HEK293 (cell line): ENCODE measurements at regions not wholly inside any gene's neighbourhood (a gene's known extent, or its start where the extent isn't known, plus 50 kb on each side); places are given as distances from the start of the nearest gene placed in this dataset.

ENCODE experiments used
- CTCF ChIA-PET: fragments of 350-600 bp; formaldehyde crosslinking; extraction: SDS; loops from one replicate; lab custom pipeline; 2021; ENCODE audit warnings: antibody characterized with exemption; lab: Yijun Ruan, JAX
- POLR2A ChIA-PET: fragments of 300-600 bp; formaldehyde crosslinking; extraction: SDS; loops from one replicate; lab custom pipeline; 2020; ENCODE audit warnings: antibody characterized with exemption, inconsistent platforms; lab: Yijun Ruan, JAX
- H3K27ac ChIP-seq: fragments of 200-500 bp; sonication (Bioruptor generic); 2 replicates; pipeline ENCODE4 v1.5.1; 2014; ENCODE audit warnings: low read depth, low read length, control low read depth, inconsistent platforms; ENCODE audit errors: extremely low read depth
- H3K36me3 ChIP-seq, 2 experiments: fragments of 200-500 bp in 1 of 2; sonication (Bioruptor generic) in 1 of 2; 1 replicate in 1 of 2; 2 replicates in 1 of 2; pipeline ENCODE4 v1.5.1; 2014 to 2017; ENCODE audit warnings: inconsistent platforms in 2 of 2, low read length in 2 of 2; ENCODE audit not compliant: control insufficient read depth in 2 of 2, insufficient read depth in 1 of 2
- H3K4me1 ChIP-seq: fragments of 200-500 bp; sonication (Bioruptor generic); 2 replicates; pipeline ENCODE4 v1.5.1; 2014; ENCODE audit warnings: mild to moderate bottlenecking, low read length, inconsistent platforms; ENCODE audit not compliant: control insufficient read depth, insufficient read depth
- H3K4me3 ChIP-seq: 2 replicates; pipeline ENCODE4 v1.5.1; 2011; ENCODE audit warnings: low read depth, mild to moderate bottlenecking, control low read depth, low read length, moderate library complexity
- H3K9me3 ChIP-seq: fragments of 200-500 bp; sonication (Bioruptor generic); 2 replicates; pipeline ENCODE4 v1.5.1; 2014; ENCODE audit warnings: low read depth, low read length, inconsistent platforms; ENCODE audit not compliant: control insufficient read depth, insufficient read depth
- ELK4 ChIP-seq: IDR thresholded peaks from 2 replicates; pipeline ENCODE4 v1.6.1; 2011; ENCODE audit warnings: mild to moderate bottlenecking, low read depth, low read length, borderline replicate concordance
- GLI2 ChIP-seq: fragments of 450-650 bp; formaldehyde crosslinking; IDR thresholded peaks from 2 replicates; pipeline ENCODE4; 2017; ENCODE audit warnings: missing biosample characterization, missing genetic modification characterization, low read depth, borderline replicate concordance
- HOXA7 ChIP-seq: sonication (generic); formaldehyde crosslinking; IDR thresholded peaks from 2 replicates; pipeline ENCODE4 v1.8.1; 2022; ENCODE audit warnings: missing genetic modification reagents, borderline replicate concordance
- KLF1 ChIP-seq: fragments of 450-650 bp; formaldehyde crosslinking; IDR thresholded peaks from 2 replicates; pipeline ENCODE4 v1.5.1; 2016; ENCODE audit warnings: missing biosample characterization, missing genetic modification characterization
- MYNN ChIP-seq: fragments of 450-650 bp; formaldehyde crosslinking; IDR thresholded peaks from 2 replicates; pipeline ENCODE4 v1.5.1; 2016; ENCODE audit warnings: missing biosample characterization, missing genetic modification characterization, borderline replicate concordance
- SETDB1 ChIP-seq: IDR thresholded peaks from one replicate; pipeline ENCODE4 v1.6.1; 2017; ENCODE audit warnings: mild to moderate bottlenecking, low read length, moderate library complexity, mixed read lengths; ENCODE audit not compliant: insufficient read length
- ZFHX2 ChIP-seq: fragments of 450-650 bp; formaldehyde crosslinking; conservative IDR thresholded peaks from 2 replicates; pipeline ENCODE4 v1.5.1; 2016; ENCODE audit warnings: missing biosample characterization, missing genetic modification characterization
- ZFP37 ChIP-seq: fragments of 450-650 bp; formaldehyde crosslinking; IDR thresholded peaks from 2 replicates; pipeline ENCODE4 v1.5.1; 2016; ENCODE audit warnings: missing biosample characterization, missing genetic modification characterization
- ZNF112 ChIP-seq: fragments of 450-650 bp; formaldehyde crosslinking; IDR thresholded peaks from 2 replicates; pipeline ENCODE4 v1.5.0; 2017; ENCODE audit warnings: missing biosample characterization, missing genetic modification characterization
- ZNF138 ChIP-seq: fragments of 450-650 bp; formaldehyde crosslinking; IDR thresholded peaks from 2 replicates; pipeline ENCODE4 v1.5.1; 2016; ENCODE audit warnings: missing biosample characterization, missing genetic modification characterization, borderline replicate concordance
- ZNF157 ChIP-seq: fragments of 450-650 bp; formaldehyde crosslinking; IDR thresholded peaks from 2 replicates; pipeline ENCODE4 v1.5.1; 2016; ENCODE audit warnings: missing biosample characterization, missing genetic modification characterization
- ZNF248 ChIP-seq: fragments of 450-650 bp; formaldehyde crosslinking; IDR thresholded peaks from 2 replicates; pipeline ENCODE4 v1.5.1; 2017; ENCODE audit warnings: missing biosample characterization, missing genetic modification characterization
- ZNF274 ChIP-seq, 2 experiments: fragments of 200-500 bp in 1 of 2; fragments of 450-650 bp in 1 of 2; sonication (Bioruptor generic) in 1 of 2; formaldehyde crosslinking in 1 of 2; IDR thresholded peaks; 2 replicates each; pipeline versions ENCODE4 v1.5.1 to v1.6.1; 2014 to 2016; ENCODE audit warnings: borderline replicate concordance in 1 of 2, inconsistent platforms in 1 of 2, low read length in 1 of 2, missing biosample characterization in 1 of 2, missing genetic modification characterization in 1 of 2
- ZNF366 ChIP-seq: fragments of 450-650 bp; formaldehyde crosslinking; conservative IDR thresholded peaks from 2 replicates; pipeline ENCODE4 v1.5.1; 2016; ENCODE audit warnings: missing biosample characterization, missing genetic modification characterization
- ZNF416 ChIP-seq: fragments of 450-650 bp; formaldehyde crosslinking; IDR thresholded peaks from 2 replicates; pipeline ENCODE4 v1.5.1; 2016; ENCODE audit warnings: missing biosample characterization, missing genetic modification characterization
- ZNF560 ChIP-seq: fragments of 450-650 bp; formaldehyde crosslinking; IDR thresholded peaks from 2 replicates; pipeline ENCODE4 v1.5.1; 2017; ENCODE audit warnings: missing biosample characterization, missing genetic modification characterization, borderline replicate concordance
- ZNF629 ChIP-seq: fragments of 450-650 bp; formaldehyde crosslinking; IDR thresholded peaks from 2 replicates; pipeline ENCODE4 v1.5.1; 2017; ENCODE audit warnings: missing biosample characterization, missing genetic modification characterization
- ZNF791 ChIP-seq: fragments of 450-650 bp; formaldehyde crosslinking; IDR thresholded peaks from 2 replicates; pipeline ENCODE4 v1.5.1; 2016; ENCODE audit warnings: missing biosample characterization, missing genetic modification characterization
- ZNF843 ChIP-seq: fragments of 450-650 bp; formaldehyde crosslinking; IDR thresholded peaks from 2 replicates; pipeline ENCODE4 v1.5.1; 2016; ENCODE audit warnings: missing biosample characterization, missing genetic modification characterization
- TF ChIP-seq, protein P1 (sequence below): fragments of 450-650 bp; formaldehyde crosslinking; IDR thresholded peaks from 2 replicates; pipeline ENCODE4 v1.5.0; 2017; ENCODE audit warnings: missing biosample characterization, missing genetic modification characterization, borderline replicate concordance
- TF ChIP-seq, protein P2 (sequence below): fragments of 450-650 bp; formaldehyde crosslinking; IDR thresholded peaks from 2 replicates; pipeline ENCODE4 v1.5.1; 2016; ENCODE audit warnings: missing biosample characterization, missing genetic modification characterization
- TF ChIP-seq, protein P3 (sequence below): fragments of 450-650 bp; IDR thresholded peaks from 2 replicates; pipeline ENCODE4 v1.5.1; 2018; ENCODE audit warnings: missing biosample characterization, missing genetic modification characterization
- TF ChIP-seq, protein P4 (sequence below): fragments of 450-650 bp; IDR thresholded peaks from 2 replicates; pipeline ENCODE4 v1.5.1; 2018; ENCODE audit warnings: missing biosample characterization, mild to moderate bottlenecking, missing genetic modification characterization

DNA sequence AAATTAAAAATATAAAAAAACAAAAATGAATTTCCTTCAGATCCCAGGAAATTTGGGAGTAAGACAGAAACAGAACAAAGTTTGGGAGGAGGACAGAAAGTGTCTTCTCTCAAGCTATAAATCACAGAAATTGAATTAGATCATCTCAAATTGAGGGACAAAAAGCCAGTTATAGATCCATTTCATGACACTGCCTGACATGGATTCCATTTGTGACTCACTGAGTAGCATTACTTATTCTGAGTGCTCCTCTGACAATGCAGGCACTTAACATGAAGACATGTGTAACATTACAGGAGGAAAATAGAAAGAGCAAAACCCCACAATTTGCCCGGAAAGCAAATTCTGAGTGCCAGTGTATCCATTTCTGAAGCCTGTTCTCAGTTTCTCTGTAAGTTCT, 63.9 kb upstream of the CREB1 start:
- ChIA-PET POLR2A (no interaction called here), CTCF (interaction anchor here (0.6 to 1.4 kb wide), 2 partner anchors 11 to 17 kb away, joined by 3 to 8 read pairs; no protein-coding TSS in a partner anchor)
- no peak for TF ChIP-seq ZNF157 (tag by site-specific recombination)
- no peak for TF ChIP-seq ZNF843 (tag by site-specific recombination)
- no peak for TF ChIP-seq ZNF416 (tag by site-specific recombination)
- no peak for TF ChIP-seq ELK4
- TF ChIP-seq ZFP37 (tag by site-specific recombination) = no peak
- TF ChIP-seq GLI2 (tag by site-specific recombination) = no peak
- no peak for TF ChIP-seq ZNF366 (tag by site-specific recombination)
- TF ChIP-seq KLF1 (tag by site-specific recombination) = no peak
- TF ChIP-seq ZNF138 (tag by site-specific recombination) = no peak
- TF ChIP-seq ZFHX2 = no peak
- no peak for TF ChIP-seq ZNF248 (tag by site-specific recombination)
- TF ChIP-seq ZNF791 (tag by site-specific recombination) = no peak
- Histone ChIP-seq H3K4me1 (no peaks in the 10 kb centered on the region), H3K9me3 (no peaks in the 10 kb centered on the region), H3K27ac (no peak overlapping the region), H3K4me3 (no peak overlapping the region), H3K36me3 (no peaks in the 10 kb centered on the region)

GRCh38 chr2:207467716-207468347, 61.9 kb upstream of the CREB1 start:
- no peaks in the 10 kb centered on the region for H3K9me3 ChIP-seq
- no peaks in the 10 kb centered on the region for H3K36me3 ChIP-seq
- no peak for TF ChIP-seq SETDB1
- no peak for TF ChIP-seq ZNF629 (tag by site-specific recombination)
- no peak for TF ChIP-seq ZNF112 (tag by site-specific recombination)
- TF ChIP-seq, protein P1, sequence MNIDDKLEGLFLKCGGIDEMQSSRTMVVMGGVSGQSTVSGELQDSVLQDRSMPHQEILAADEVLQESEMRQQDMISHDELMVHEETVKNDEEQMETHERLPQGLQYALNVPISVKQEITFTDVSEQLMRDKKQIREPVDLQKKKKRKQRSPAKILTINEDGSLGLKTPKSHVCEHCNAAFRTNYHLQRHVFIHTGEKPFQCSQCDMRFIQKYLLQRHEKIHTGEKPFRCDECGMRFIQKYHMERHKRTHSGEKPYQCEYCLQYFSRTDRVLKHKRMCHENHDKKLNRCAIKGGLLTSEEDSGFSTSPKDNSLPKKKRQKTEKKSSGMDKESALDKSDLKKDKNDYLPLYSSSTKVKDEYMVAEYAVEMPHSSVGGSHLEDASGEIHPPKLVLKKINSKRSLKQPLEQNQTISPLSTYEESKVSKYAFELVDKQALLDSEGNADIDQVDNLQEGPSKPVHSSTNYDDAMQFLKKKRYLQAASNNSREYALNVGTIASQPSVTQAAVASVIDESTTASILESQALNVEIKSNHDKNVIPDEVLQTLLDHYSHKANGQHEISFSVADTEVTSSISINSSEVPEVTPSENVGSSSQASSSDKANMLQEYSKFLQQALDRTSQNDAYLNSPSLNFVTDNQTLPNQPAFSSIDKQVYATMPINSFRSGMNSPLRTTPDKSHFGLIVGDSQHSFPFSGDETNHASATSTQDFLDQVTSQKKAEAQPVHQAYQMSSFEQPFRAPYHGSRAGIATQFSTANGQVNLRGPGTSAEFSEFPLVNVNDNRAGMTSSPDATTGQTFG (tag by site-specific recombination) = no peak
- TF ChIP-seq, protein P2, sequence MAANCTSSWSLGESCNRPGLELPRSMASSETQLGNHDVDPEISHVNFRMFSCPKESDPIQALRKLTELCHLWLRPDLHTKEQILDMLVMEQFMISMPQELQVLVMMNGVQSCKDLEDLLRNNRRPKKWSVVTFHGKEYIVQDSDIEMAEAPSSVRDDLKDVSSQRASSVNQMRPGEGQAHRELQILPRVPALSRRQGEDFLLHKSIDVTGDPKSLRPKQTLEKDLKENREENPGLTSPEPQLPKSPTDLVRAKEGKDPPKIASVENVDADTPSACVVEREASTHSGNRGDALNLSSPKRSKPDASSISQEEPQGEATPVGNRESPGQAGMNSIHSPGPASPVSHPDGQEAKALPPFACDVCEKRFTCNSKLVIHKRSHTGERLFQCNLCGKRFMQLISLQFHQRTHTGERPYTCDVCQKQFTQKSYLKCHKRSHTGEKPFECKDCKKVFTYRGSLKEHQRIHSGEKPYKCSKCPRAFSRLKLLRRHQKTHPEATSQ (tag by site-specific recombination) = no peak
- H3K4me3 ChIP-seq = no peak overlapping the region
- H3K4me1 ChIP-seq = no peaks in the 10 kb centered on the region
- ChIA-PET CTCF (interaction anchor here (0.7 kb wide), 1 partner anchor 791 kb away, joined by 3 read pairs; no protein-coding TSS in a partner anchor), POLR2A (interaction anchor here (1.5 kb wide), 1 partner anchor 302 kb away, joined by 3 read pairs; the partner anchor contains the start of gene KLF7)
- H3K27ac ChIP-seq = no peak overlapping the region

GRCh38 chr2:207468488-207468887, 61.3 kb upstream of the CREB1 start:
- no peak overlapping the region for H3K27ac ChIP-seq
- ChIA-PET POLR2A (interaction anchor here (1.5 kb wide), 1 partner anchor 302 kb away, joined by 3 read pairs; the partner anchor contains the start of gene KLF7), CTCF (no interaction called here)
- H3K9me3 ChIP-seq = no peaks in the 10 kb centered on the region
- no peak overlapping the region for H3K4me3 ChIP-seq
- no peaks in the 10 kb centered on the region for H3K4me1 ChIP-seq
- H3K36me3 ChIP-seq = no peaks in the 10 kb centered on the region
- TF ChIP-seq ZNF274 (IDR thresholded peaks at IDR 0.05; ENCODE audit: low read length) = no peak
- no peak for TF ChIP-seq ZNF274 (tag by site-specific recombination; IDR thresholded peaks at IDR 0.05; ENCODE audit: borderline replicate concordance)
- TF ChIP-seq MYNN = no peak
- TF ChIP-seq, protein P3, sequence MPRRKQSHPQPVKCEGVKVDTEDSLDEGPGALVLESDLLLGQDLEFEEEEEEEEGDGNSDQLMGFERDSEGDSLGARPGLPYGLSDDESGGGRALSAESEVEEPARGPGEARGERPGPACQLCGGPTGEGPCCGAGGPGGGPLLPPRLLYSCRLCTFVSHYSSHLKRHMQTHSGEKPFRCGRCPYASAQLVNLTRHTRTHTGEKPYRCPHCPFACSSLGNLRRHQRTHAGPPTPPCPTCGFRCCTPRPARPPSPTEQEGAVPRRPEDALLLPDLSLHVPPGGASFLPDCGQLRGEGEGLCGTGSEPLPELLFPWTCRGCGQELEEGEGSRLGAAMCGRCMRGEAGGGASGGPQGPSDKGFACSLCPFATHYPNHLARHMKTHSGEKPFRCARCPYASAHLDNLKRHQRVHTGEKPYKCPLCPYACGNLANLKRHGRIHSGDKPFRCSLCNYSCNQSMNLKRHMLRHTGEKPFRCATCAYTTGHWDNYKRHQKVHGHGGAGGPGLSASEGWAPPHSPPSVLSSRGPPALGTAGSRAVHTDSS (tag by site-specific recombination) = no peak
- no peak for TF ChIP-seq ZNF560 (tag by site-specific recombination)
- no peak for TF ChIP-seq HOXA7 (CRISPR knock-in tag)
- TF ChIP-seq, protein P4, sequence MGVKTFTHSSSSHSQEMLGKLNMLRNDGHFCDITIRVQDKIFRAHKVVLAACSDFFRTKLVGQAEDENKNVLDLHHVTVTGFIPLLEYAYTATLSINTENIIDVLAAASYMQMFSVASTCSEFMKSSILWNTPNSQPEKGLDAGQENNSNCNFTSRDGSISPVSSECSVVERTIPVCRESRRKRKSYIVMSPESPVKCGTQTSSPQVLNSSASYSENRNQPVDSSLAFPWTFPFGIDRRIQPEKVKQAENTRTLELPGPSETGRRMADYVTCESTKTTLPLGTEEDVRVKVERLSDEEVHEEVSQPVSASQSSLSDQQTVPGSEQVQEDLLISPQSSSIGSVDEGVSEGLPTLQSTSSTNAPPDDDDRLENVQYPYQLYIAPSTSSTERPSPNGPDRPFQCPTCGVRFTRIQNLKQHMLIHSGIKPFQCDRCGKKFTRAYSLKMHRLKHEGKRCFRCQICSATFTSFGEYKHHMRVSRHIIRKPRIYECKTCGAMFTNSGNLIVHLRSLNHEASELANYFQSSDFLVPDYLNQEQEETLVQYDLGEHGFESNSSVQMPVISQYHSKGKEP (tag by site-specific recombination) = no peak
- TF ChIP-seq ZFP37 (tag by site-specific recombination) = no peak
